Peyer's patch (tissue), 4 donors: ENCODE measurements at regions not wholly inside any gene's neighbourhood (a gene's known extent, or its start where the extent isn't known, plus 50 kb on each side); places are given as distances from the start of the nearest gene placed in this dataset.

Experiments
- DNase-seq, 3 donors: peaks; one replicate each; pipeline ENCODE4 v3.0.0-alpha.2; 2017 to 2019
- H3K27ac ChIP-seq, 4 donors: fragments of 200-600 bp; sonication (generic); one replicate each; pipeline ENCODE4 v1.5.1; 2016 to 2019
- H3K27me3 ChIP-seq, 2 donors: fragments of 200-600 bp; sonication (generic); one replicate each; pipeline ENCODE4 v1.5.1; 2019
- H3K36me3 ChIP-seq, 3 donors: fragments of 200-600 bp; sonication (generic); one replicate each; pipeline ENCODE4 v1.5.1; 2016 to 2019
- H3K4me1 ChIP-seq, 4 donors: fragments of 200-600 bp; sonication (generic); one replicate each; pipeline ENCODE4 v1.5.1; 2016 to 2019
- H3K4me3 ChIP-seq, 4 donors: fragments of 200-600 bp; sonication (generic); 1 replicate in 3 of 4; 2 replicates in 1 of 4; pipeline ENCODE4 v1.5.1; 2016 to 2019; ENCODE audit warnings: mild to moderate bottlenecking in 1 of 4
- H3K9me3 ChIP-seq, 4 donors: fragments of 200-600 bp; sonication (generic); one replicate each; pipeline ENCODE4 v1.5.1; 2016 to 2019; ENCODE audit warnings: mild to moderate bottlenecking in 1 of 4
- POLR2A ChIP-seq, 2 donors: fragments of 450-650 bp; IDR thresholded peaks; one replicate each; pipeline ENCODE4 v1.5.1; 2017; ENCODE audit warnings: antibody characterized with exemption in 2 of 2, mild to moderate bottlenecking in 2 of 2, moderate library complexity in 2 of 2
- TF ChIP-seq, protein P1 (sequence below), 6 experiments: fragments of 450-650 bp in 4 of 6; fragments of 200-600 bp in 2 of 6; sonication (generic) in 1 of 6; IDR thresholded peaks; one replicate each; pipeline ENCODE4 v1.5.1; 2017 to 2019; ENCODE audit warnings: antibody characterized with exemption in 6 of 6, mild to moderate bottlenecking in 3 of 6, moderate library complexity in 1 of 6

DNA sequence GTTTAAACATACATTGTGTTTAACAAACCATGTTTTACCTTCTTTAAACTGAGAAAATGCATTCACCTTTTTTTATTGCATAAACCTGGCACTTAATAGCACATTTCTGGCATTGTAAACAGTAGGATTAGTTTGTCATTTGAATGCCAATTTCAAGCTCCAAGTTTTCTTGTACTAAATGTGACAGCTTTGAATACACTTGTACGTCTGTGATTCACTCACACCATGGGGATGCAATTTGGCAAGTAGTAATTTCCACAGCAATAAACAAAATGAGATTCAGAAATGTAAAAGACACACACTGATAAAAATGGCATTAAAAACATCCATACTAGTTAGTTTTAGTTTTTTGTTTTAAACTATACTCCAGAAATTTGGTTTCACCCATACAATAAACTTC is 598.9 kb downstream of the SI start:
- H3K36me3 ChIP-seq, result no peaks in the 10 kb centered on the region
- TF ChIP-seq POLR2A (IDR thresholded peaks at IDR 0.05), result no peak
- TF ChIP-seq, protein P1, sequence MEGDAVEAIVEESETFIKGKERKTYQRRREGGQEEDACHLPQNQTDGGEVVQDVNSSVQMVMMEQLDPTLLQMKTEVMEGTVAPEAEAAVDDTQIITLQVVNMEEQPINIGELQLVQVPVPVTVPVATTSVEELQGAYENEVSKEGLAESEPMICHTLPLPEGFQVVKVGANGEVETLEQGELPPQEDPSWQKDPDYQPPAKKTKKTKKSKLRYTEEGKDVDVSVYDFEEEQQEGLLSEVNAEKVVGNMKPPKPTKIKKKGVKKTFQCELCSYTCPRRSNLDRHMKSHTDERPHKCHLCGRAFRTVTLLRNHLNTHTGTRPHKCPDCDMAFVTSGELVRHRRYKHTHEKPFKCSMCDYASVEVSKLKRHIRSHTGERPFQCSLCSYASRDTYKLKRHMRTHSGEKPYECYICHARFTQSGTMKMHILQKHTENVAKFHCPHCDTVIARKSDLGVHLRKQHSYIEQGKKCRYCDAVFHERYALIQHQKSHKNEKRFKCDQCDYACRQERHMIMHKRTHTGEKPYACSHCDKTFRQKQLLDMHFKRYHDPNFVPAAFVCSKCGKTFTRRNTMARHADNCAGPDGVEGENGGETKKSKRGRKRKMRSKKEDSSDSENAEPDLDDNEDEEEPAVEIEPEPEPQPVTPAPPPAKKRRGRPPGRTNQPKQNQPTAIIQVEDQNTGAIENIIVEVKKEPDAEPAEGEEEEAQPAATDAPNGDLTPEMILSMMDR (IDR thresholded peaks at IDR 0.05), result no peak
- H3K4me1 ChIP-seq, result no peaks in the 10 kb centered on the region
- H3K27me3 ChIP-seq, result no peaks in the 10 kb centered on the region
- H3K4me3 ChIP-seq, result no peak overlapping the region
- no peak overlapping the region for H3K27ac ChIP-seq
- DNase-seq, result no peak
- no peaks in the 10 kb centered on the region for H3K9me3 ChIP-seq

DNA sequence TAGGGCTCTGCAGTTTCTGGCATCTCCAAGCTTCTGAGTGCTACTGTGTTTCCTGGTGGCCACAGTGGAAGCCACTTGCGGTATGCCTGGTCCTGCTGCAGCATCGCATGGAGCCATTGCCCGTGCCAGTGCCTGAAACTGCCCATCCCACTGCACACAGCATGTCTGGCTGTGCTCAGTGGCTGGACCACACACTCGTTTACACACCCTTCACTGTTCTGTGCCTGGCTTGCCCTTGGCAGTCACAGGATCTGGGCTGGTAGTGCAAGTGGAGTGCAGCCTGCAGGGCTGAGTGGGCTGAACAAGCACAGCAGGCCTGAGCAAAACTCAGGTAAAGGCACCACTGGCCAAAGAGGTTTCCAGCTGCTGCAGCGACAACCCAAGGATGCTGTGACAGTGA is 600.0 kb downstream of the SI start:
- DNase-seq, result no peak
- TF ChIP-seq POLR2A (IDR thresholded peaks at IDR 0.05), result no peak
- TF ChIP-seq, protein P1 (IDR thresholded peaks at IDR 0.05), result no peak
- no peaks in the 10 kb centered on the region for H3K4me1 ChIP-seq

DNA sequence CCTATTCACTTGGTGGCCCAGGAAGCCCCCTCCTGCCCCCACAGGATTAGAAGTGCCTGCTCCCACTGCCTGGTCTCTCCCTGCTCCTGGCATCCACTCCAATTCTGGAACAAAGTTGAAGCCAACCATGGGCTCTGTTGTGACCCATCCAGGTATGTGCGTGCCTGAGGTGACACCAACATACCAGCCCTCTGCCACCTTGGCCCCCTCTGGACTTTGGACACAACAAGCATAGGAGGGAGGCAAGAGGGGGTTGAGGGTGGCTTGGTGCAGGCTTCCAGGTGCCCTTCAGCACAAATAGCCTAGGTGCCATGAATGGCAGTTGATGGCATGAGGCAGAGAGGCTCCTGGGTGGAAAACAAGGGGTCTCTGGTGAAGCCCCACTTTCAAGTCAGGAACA is 600.9 kb downstream of the SI start:
- Histone ChIP-seq H3K27ac (no peak overlapping the region), H3K4me1 (no peaks in the 10 kb centered on the region), H3K27me3 (no peaks in the 10 kb centered on the region), H3K9me3 (no peaks in the 10 kb centered on the region), H3K4me3 (no peak overlapping the region), H3K36me3 (no peaks in the 10 kb centered on the region)
- TF ChIP-seq, protein P1 (IDR thresholded peaks at IDR 0.05), result no peak
- DNase-seq, result no peak

More for the DNA sequence above, 600.0 kb downstream of the SI start:
- Histone ChIP-seq H3K27me3 (no peaks in the 10 kb centered on the region), H3K4me3 (no peak overlapping the region), H3K36me3 (no peaks in the 10 kb centered on the region), H3K9me3 (no peaks in the 10 kb centered on the region), H3K27ac (no peak overlapping the region)

DNA sequence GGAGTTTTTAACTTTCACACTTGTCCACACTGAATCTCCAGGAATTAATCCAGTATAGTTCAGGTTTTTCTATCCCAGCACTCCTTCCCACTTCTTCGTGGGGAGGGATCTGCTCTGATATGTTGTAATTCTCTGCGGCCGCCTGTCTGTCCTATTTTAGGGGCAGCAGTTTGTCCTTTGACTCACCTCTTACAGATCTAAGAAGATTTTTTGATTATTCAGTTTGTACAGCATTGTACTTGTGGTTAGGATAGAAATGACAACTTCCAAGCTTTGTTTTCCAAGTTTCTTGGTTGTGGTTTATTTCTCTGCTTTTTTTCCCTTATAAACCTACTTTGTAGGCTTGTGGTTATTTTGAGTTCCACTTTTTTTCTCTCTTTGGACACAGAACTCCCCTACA is 601.7 kb downstream of the SI start:
- Histone ChIP-seq H3K36me3 (no peaks in the 10 kb centered on the region), H3K27ac (no peak overlapping the region), H3K4me3 (no peak overlapping the region), H3K4me1 (no peaks in the 10 kb centered on the region), H3K9me3 (no peaks in the 10 kb centered on the region), H3K27me3 (no peaks in the 10 kb centered on the region)
- TF ChIP-seq, protein P1 (IDR thresholded peaks at IDR 0.05), result no peak
- no peak for TF ChIP-seq POLR2A (IDR thresholded peaks at IDR 0.05)
- no peak for DNase-seq

DNA sequence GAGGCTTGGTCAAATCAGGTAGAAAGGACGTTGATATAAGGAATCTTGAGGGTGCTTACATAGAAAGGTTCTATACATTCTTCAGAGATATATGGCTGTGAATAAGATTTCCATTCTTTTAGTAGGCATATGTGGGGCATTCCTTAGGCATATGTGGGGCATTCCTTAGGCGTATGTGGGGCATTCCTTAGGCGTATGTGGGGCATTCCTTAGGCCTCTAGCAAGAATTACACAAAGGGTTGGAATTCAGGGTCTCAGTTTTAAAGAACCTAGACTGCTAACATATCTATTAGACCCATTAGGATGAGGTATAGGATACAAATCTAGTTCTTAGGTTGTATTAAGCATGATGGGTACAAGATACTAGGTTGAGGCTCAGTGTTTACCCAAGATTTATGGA is 607.8 kb downstream of the SI start:
- H3K27ac ChIP-seq, result no peak overlapping the region
- TF ChIP-seq, protein P1 (IDR thresholded peaks at IDR 0.05), result no peak
- no peak for TF ChIP-seq POLR2A (IDR thresholded peaks at IDR 0.05)
- H3K36me3 ChIP-seq, result no peaks in the 10 kb centered on the region
- no peak for DNase-seq
- H3K27me3 ChIP-seq, result no peaks in the 10 kb centered on the region
- H3K4me1 ChIP-seq, result no peaks in the 10 kb centered on the region
- no peaks in the 10 kb centered on the region for H3K9me3 ChIP-seq
- no peak overlapping the region for H3K4me3 ChIP-seq

DNA sequence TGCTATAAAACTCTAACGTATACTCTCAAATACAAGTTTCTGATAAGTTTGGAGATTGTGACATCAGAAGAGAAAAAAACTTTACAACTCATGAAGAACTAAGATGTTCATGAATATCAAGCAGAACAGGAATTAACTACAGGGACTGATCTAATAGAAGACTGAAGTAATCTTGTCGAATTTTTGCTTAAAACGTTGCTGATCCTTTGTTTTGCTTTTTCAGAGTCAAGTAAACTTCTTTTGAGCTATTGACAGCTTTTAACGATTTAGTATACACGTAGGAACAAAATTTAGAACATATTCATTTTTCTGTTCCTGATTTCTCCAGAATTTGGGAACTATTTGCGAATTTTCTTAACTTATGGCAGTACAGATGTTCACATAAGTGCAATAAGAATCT is 610.2 kb downstream of the SI start:
- DNase-seq, result no peak
- Histone ChIP-seq H3K4me1 (no peaks in the 10 kb centered on the region), H3K27ac (no peak overlapping the region), H3K4me3 (no peak overlapping the region), H3K9me3 (no peaks in the 10 kb centered on the region), H3K27me3 (no peaks in the 10 kb centered on the region), H3K36me3 (no peaks in the 10 kb centered on the region)
- TF ChIP-seq, protein P1 (IDR thresholded peaks at IDR 0.05), result no peak
- no peak for TF ChIP-seq POLR2A (IDR thresholded peaks at IDR 0.05)
